Liver (tissue), 8 donors: ENCODE measurements at regions not wholly inside any gene's neighbourhood (a gene's known extent, or its start where the extent isn't known, plus 50 kb on each side); places are given as distances from the start of the nearest gene placed in this dataset.

Experiments
- DNase-seq: peaks from one replicate; pipeline ENCODE4 v3.0.0-alpha.2; 2017; ENCODE audit warnings: low spot score
- H3K27ac ChIP-seq, 2 donors: one replicate each; pipeline ENCODE4 v1.7.0; 2013; ENCODE audit warnings: inconsistent platforms in 2 of 2, low read length in 2 of 2, control low read depth in 1 of 2, low read depth in 1 of 2, mild to moderate bottlenecking in 1 of 2
- H3K27me3 ChIP-seq, 4 donors: one replicate each; pipeline versions ENCODE4 v1.6.1 to v1.7.0; 2013; ENCODE audit warnings: low read length in 3 of 4, inconsistent platforms in 1 of 4, mild to moderate bottlenecking in 1 of 4, moderate library complexity in 1 of 4; ENCODE audit not compliant: control insufficient read depth in 4 of 4, insufficient read depth in 4 of 4
- H3K36me3 ChIP-seq, 4 donors: one replicate each; pipeline versions ENCODE4 v1.6.1 to v1.7.0; 2013; ENCODE audit warnings: low read length in 3 of 4, mild to moderate bottlenecking in 3 of 4, low read depth in 1 of 4, moderate library complexity in 1 of 4; ENCODE audit not compliant: control insufficient read depth in 4 of 4, insufficient read depth in 3 of 4
- H3K4me1 ChIP-seq, 4 donors: one replicate each; pipeline versions ENCODE4 v1.6.1 to v1.7.0; 2013; ENCODE audit warnings: low read length in 3 of 4, mild to moderate bottlenecking in 3 of 4, moderate library complexity in 1 of 4; ENCODE audit not compliant: control insufficient read depth in 4 of 4, insufficient read depth in 4 of 4
- H3K4me3 ChIP-seq, 3 donors: one replicate each; pipeline versions ENCODE4 v1.6.1 to v1.7.0; 2013; ENCODE audit warnings: low read length in 3 of 3, control low read depth in 1 of 3, low read depth in 1 of 3, mild to moderate bottlenecking in 1 of 3
- H3K9ac ChIP-seq, 2 donors: one replicate each; pipeline ENCODE4 v1.7.0; 2013; ENCODE audit warnings: low read length in 2 of 2, mild to moderate bottlenecking in 2 of 2, moderate library complexity in 2 of 2, control low read depth in 1 of 2, low read depth in 1 of 2
- H3K9me3 ChIP-seq, 4 donors: one replicate each; pipeline versions ENCODE4 v1.6.1 to v1.7.0; 2013; ENCODE audit warnings: low read length in 3 of 4; ENCODE audit not compliant: control insufficient read depth in 4 of 4
- ATF3 ChIP-seq: IDR thresholded peaks from 2 replicates; pipeline ENCODE4 v1.6.1; 2016; ENCODE audit warnings: antibody characterized with exemption
- EGR1 ChIP-seq, 2 donors: IDR thresholded peaks; 2 replicates each; pipeline ENCODE4 v1.6.1; 2016 to 2018; ENCODE audit warnings: antibody characterized with exemption in 2 of 2, low read depth in 2 of 2
- FOXA1 ChIP-seq: IDR thresholded peaks from 2 replicates; pipeline ENCODE4 v1.6.1; 2016; ENCODE audit warnings: antibody characterized with exemption
- FOXA2 ChIP-seq: IDR thresholded peaks from 2 replicates; pipeline ENCODE4 v1.6.1; 2016; ENCODE audit warnings: antibody characterized with exemption
- GABPA ChIP-seq, 2 donors: IDR thresholded peaks in 1 of 2; conservative IDR thresholded peaks in 1 of 2; 2 replicates each; pipeline ENCODE4 v1.6.1; 2016; ENCODE audit warnings: antibody characterized with exemption in 2 of 2, mild to moderate bottlenecking in 1 of 2, moderate library complexity in 1 of 2
- HNF4A ChIP-seq, 2 donors: conservative IDR thresholded peaks; 2 replicates each; pipeline ENCODE4 v1.6.1; 2016; ENCODE audit warnings: antibody characterized with exemption in 2 of 2, mild to moderate bottlenecking in 2 of 2
- HNF4G ChIP-seq: IDR thresholded peaks from 2 replicates; pipeline ENCODE4 v1.6.1; 2016; ENCODE audit warnings: antibody characterized with exemption
- JUND ChIP-seq, 2 donors: IDR thresholded peaks; 2 replicates each; pipeline ENCODE4 v1.6.1; 2016; ENCODE audit warnings: antibody characterized with exemption in 2 of 2
- NR2F2 ChIP-seq: IDR thresholded peaks from 2 replicates; pipeline ENCODE4 v1.6.1; 2016; ENCODE audit warnings: antibody characterized with exemption
- RAD21 ChIP-seq, 2 donors: IDR thresholded peaks; 2 replicates each; pipeline ENCODE4 v1.6.1; 2016; ENCODE audit warnings: antibody characterized with exemption in 2 of 2, mild to moderate bottlenecking in 2 of 2
- REST ChIP-seq: IDR thresholded peaks from 2 replicates; pipeline ENCODE4 v1.6.1; 2016; ENCODE audit warnings: antibody characterized with exemption, mild to moderate bottlenecking
- RXRA ChIP-seq, 2 donors: IDR thresholded peaks; 2 replicates each; pipeline ENCODE4 v1.6.1; 2017 to 2018; ENCODE audit warnings: antibody characterized with exemption in 2 of 2, mild to moderate bottlenecking in 1 of 2
- SP1 ChIP-seq: IDR thresholded peaks from 2 replicates; pipeline ENCODE4 v1.6.1; 2018; ENCODE audit warnings: antibody characterized with exemption, mild to moderate bottlenecking
- TAF1 ChIP-seq: conservative IDR thresholded peaks from 2 replicates; pipeline ENCODE4 v1.6.1; 2016; ENCODE audit warnings: antibody characterized with exemption, mild to moderate bottlenecking
- YY1 ChIP-seq: IDR thresholded peaks from 2 replicates; pipeline ENCODE4 v1.6.1; 2016; ENCODE audit warnings: antibody characterized with exemption, mild to moderate bottlenecking
- ZBTB33 ChIP-seq: IDR thresholded peaks from 2 replicates; pipeline ENCODE4 v1.6.1; 2016; ENCODE audit warnings: antibody characterized with exemption
- WGBS: extraction: QIAGEN DNeasy Blood & Tissue Kit; methylation state at CpG from one replicate; pipeline ENCODE4 v1.1.7; 2013; 5-methylcytosine and 5-hydroxymethylcytosine counted together
- TF ChIP-seq, protein P1 (sequence below): IDR thresholded peaks from 2 replicates; pipeline ENCODE4 v1.6.1; 2016; ENCODE audit warnings: antibody characterized with exemption
- TF ChIP-seq, protein P2 (sequence below): fragments of 150-350 bp; IDR thresholded peaks from 2 replicates; pipeline ENCODE4 v1.5.1; 2017; ENCODE audit warnings: improper control_type of control experiment, low read depth, low read length; ENCODE audit not compliant: missing input control
- donor health status: healthy.
- donor health status: healthy.
- donor health status: healthy.
- donor health status: healthy.
- donor health status: healthy.

DNA sequence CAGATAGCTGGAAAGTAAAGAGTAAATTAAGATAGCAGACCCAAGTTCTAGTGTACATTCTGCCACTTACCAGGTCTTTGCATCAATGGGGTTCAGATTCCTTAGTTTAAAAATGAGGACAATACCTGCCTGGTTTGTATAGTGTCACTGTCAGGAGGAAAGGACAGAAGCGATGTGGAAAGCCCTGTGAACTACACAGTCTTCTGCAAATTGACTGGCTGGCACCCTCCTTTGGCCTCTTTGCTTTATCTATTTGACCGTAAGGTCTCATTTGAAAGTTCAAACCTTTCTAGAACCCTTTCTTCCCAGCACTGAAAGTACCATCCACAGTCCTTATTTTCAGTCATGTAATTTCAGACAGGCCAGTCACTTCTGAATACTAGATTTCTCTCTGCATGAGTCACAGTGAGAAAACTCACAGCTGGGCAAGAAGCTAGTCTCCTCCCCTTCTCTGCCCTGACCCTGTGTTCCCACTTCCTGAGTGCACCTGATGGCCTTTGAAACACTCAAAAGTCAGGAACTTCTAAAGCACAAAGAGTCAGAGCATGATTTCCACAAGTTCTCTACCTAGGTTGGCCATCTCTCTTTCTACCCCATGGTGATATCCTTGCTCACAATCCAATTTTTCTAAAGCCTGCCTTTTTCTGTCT is 91.3 kb upstream of the RASEF start:
- no peak overlapping the region for H3K9ac ChIP-seq
- WGBS = 85% methylated on average over 2 of the region's 2 CpGs
- no peaks in the 10 kb centered on the region for H3K36me3 ChIP-seq
- TF ChIP-seq TAF1 = no peak
- TF ChIP-seq HNF4A (conservative IDR thresholded peaks at IDR 0.05) = peak in 1 of 2 donors; percentile 14
- peak in 1 of 2 donors; percentile 7 for TF ChIP-seq RXRA (IDR thresholded peaks at IDR 0.05)
- no peak for DNase-seq
- no peaks in the 10 kb centered on the region for H3K27me3 ChIP-seq
- no peaks in the 10 kb centered on the region for H3K9me3 ChIP-seq
- H3K4me3 ChIP-seq = no peak overlapping the region
- no peaks in the 10 kb centered on the region for H3K4me1 ChIP-seq
- H3K27ac ChIP-seq = no peak overlapping the region

DNA sequence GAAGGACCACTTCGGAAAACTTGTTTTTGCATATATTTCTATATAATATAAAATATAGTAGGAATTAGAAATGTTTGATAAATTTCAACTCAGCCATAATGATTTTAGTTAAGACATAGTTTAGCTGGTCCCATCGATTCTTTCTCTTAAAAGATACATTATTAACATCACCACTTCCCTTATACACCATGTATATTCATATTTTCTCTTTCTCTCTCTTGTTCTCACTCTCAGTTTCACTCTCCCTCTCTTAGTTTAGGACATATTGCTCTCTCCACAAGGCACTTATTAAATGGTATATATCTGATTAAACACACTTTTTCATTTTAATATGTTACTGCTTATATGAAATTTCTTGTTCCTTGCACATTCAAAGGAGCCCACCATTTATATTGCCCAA is 90.1 kb upstream of the RASEF start:
- Histone ChIP-seq H3K36me3 (no peaks in the 10 kb centered on the region), H3K27me3 (no peaks in the 10 kb centered on the region), H3K9ac (no peak overlapping the region), H3K4me1 (peaks cover 0 to under 1% (median 0%) of the 10 kb centered on the region in 4 donors), H3K27ac (no peak overlapping the region), H3K4me3 (no peak overlapping the region), H3K9me3 (no peaks in the 10 kb centered on the region)
- TF ChIP-seq SP1 = no peak
- no peak for TF ChIP-seq RAD21 (IDR thresholded peaks at IDR 0.05)
- no peak for TF ChIP-seq RXRA (IDR thresholded peaks at IDR 0.05)
- TF ChIP-seq HNF4A (conservative IDR thresholded peaks at IDR 0.05) = no peak
- no peak for TF ChIP-seq TAF1
- TF ChIP-seq NR2F2 = no peak
- TF ChIP-seq, protein P1, sequence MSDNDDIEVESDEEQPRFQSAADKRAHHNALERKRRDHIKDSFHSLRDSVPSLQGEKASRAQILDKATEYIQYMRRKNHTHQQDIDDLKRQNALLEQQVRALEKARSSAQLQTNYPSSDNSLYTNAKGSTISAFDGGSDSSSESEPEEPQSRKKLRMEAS = no peak
- no peak for TF ChIP-seq JUND (IDR thresholded peaks at IDR 0.05)
- TF ChIP-seq REST = no peak
- no peak for TF ChIP-seq YY1
- TF ChIP-seq, protein P2, sequence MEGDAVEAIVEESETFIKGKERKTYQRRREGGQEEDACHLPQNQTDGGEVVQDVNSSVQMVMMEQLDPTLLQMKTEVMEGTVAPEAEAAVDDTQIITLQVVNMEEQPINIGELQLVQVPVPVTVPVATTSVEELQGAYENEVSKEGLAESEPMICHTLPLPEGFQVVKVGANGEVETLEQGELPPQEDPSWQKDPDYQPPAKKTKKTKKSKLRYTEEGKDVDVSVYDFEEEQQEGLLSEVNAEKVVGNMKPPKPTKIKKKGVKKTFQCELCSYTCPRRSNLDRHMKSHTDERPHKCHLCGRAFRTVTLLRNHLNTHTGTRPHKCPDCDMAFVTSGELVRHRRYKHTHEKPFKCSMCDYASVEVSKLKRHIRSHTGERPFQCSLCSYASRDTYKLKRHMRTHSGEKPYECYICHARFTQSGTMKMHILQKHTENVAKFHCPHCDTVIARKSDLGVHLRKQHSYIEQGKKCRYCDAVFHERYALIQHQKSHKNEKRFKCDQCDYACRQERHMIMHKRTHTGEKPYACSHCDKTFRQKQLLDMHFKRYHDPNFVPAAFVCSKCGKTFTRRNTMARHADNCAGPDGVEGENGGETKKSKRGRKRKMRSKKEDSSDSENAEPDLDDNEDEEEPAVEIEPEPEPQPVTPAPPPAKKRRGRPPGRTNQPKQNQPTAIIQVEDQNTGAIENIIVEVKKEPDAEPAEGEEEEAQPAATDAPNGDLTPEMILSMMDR = no peak
- TF ChIP-seq EGR1 (IDR thresholded peaks at IDR 0.05; ENCODE audit: low read depth in 2 of 2) = no peak
- no peak for TF ChIP-seq ZBTB33
- no peak for TF ChIP-seq ATF3
- no peak for TF ChIP-seq HNF4G
- TF ChIP-seq GABPA (IDR thresholded peaks at IDR 0.05 in 1 of 2, conservative IDR thresholded peaks at IDR 0.05 in 1 of 2) = no peak
- TF ChIP-seq FOXA1 = no peak
- TF ChIP-seq FOXA2 = no peak
- DNase-seq = no peak
- WGBS = 91% methylated on average over 2 of the region's 2 CpGs
